CD14-positive monocyte (primary cell): ENCODE measurements at regions not wholly inside any gene's neighbourhood (a gene's known extent, or its start where the extent isn't known, plus 50 kb on each side); places are given as distances from the start of the nearest gene placed in this dataset.

Experiments
- DNase-seq, 3 donors: peaks; one replicate each; pipeline ENCODE4 v3.0.0-alpha.2; 2011 to 2022
- H2AFZ ChIP-seq: 2 replicates; pipeline ENCODE4 v1.6.0; 2012; ENCODE audit warnings: mild to moderate bottlenecking, low read depth, low read length, inconsistent platforms; ENCODE audit not compliant: insufficient read depth, poor library complexity, severe bottlenecking
- H3K27ac ChIP-seq, 2 donors: 1 replicate in 1 of 2; 2 replicates in 1 of 2; pipeline ENCODE4 v1.5.1; 2012 to 2013; ENCODE audit warnings: low read length in 2 of 2, control low read depth in 1 of 2, inconsistent platforms in 1 of 2, low read depth in 1 of 2, mild to moderate bottlenecking in 1 of 2
- H3K27me3 ChIP-seq, 2 donors: one replicate each; pipeline versions ENCODE4 v1.6.0 to v1.6.1; 2011 to 2013; ENCODE audit warnings: low read length in 2 of 2; ENCODE audit not compliant: control insufficient read depth in 2 of 2, insufficient read depth in 2 of 2
- H3K36me3 ChIP-seq, 2 donors: replicated peaks in 1 of 2; 1 replicate in 1 of 2; 2 replicates in 1 of 2; pipeline versions ENCODE4 v1.5.1 to v1.6.1; 2012 to 2013; ENCODE audit warnings: low read length in 2 of 2, control low read depth in 1 of 2, inconsistent platforms in 1 of 2, mild to moderate bottlenecking in 1 of 2; ENCODE audit not compliant: insufficient read depth in 2 of 2, control insufficient read depth in 1 of 2
- H3K4me1 ChIP-seq, 2 donors: 1 replicate in 1 of 2; 2 replicates in 1 of 2; pipeline versions ENCODE4 v1.5.1 to v1.6.1; 2012 to 2013; ENCODE audit warnings: low read length in 2 of 2, control low read depth in 1 of 2, inconsistent platforms in 1 of 2, mild to moderate bottlenecking in 1 of 2, moderate library complexity in 1 of 2; ENCODE audit not compliant: insufficient read depth in 2 of 2, control insufficient read depth in 1 of 2
- H3K4me2 ChIP-seq: replicated peaks from 2 replicates; pipeline ENCODE3; 2012; ENCODE audit warnings: low read length, moderate library complexity, mild to moderate bottlenecking; ENCODE audit not compliant: poor library complexity, severe bottlenecking; ENCODE audit errors: extremely low read depth
- H3K4me3 ChIP-seq, 3 experiments: fragments of 200-600 bp in 1 of 3; sonication (generic) in 1 of 3; replicated peaks in 1 of 3; 1 replicate in 2 of 3; 2 replicates in 1 of 3; pipeline ENCODE4 v1.5.1; 2011 to 2013; ENCODE audit warnings: low read length in 3 of 3, mild to moderate bottlenecking in 3 of 3, control low read depth in 2 of 3, low read depth in 2 of 3, inconsistent platforms in 1 of 3, moderate library complexity in 1 of 3
- H3K79me2 ChIP-seq: 2 replicates; pipeline ENCODE4 v1.6.0; 2012; ENCODE audit warnings: mild to moderate bottlenecking, control low read depth, inconsistent platforms, low read length, moderate library complexity; ENCODE audit not compliant: insufficient read depth
- H3K9ac ChIP-seq: 2 replicates; pipeline ENCODE4 v1.6.0; 2017; ENCODE audit warnings: low read length, mild to moderate bottlenecking; ENCODE audit not compliant: insufficient read depth, poor library complexity, severe bottlenecking
- H3K9me3 ChIP-seq, 2 donors: replicated peaks in 1 of 2; 1 replicate in 1 of 2; 2 replicates in 1 of 2; pipeline versions ENCODE4 v1.5.1 to v1.6.1; 2012 to 2013; ENCODE audit warnings: low read length in 2 of 2, control low read depth in 1 of 2; ENCODE audit not compliant: control insufficient read depth in 1 of 2, insufficient read depth in 1 of 2
- H4K20me1 ChIP-seq: 2 replicates; pipeline ENCODE4 v1.6.0; 2012; ENCODE audit warnings: mild to moderate bottlenecking, low read length, control low read depth, moderate library complexity; ENCODE audit not compliant: insufficient read depth
- H3K27ac Mint-ChIP-seq, 7 donors: one replicate each; pipeline ENCODE4 v1.8.0; 2020; ENCODE audit warnings: mild to moderate bottlenecking in 7 of 7, mixed read lengths in 7 of 7, moderate library complexity in 6 of 7, inconsistent platforms in 2 of 7
- H3K27me3 Mint-ChIP-seq, 3 donors: one replicate each; pipeline ENCODE4 v1.8.0; 2021 to 2022; ENCODE audit warnings: low read depth in 3 of 3, mild to moderate bottlenecking in 3 of 3, mixed read lengths in 3 of 3, moderate library complexity in 3 of 3, inconsistent platforms in 1 of 3
- H3K36me3 Mint-ChIP-seq, 2 donors: one replicate each; pipeline ENCODE4 v1.8.0; 2020; ENCODE audit warnings: mixed read lengths in 2 of 2, inconsistent platforms in 1 of 2, mild to moderate bottlenecking in 1 of 2
- H3K4me1 Mint-ChIP-seq: one replicate; pipeline ENCODE4 v1.8.0; 2020; ENCODE audit warnings: mild to moderate bottlenecking, mixed read lengths
- H3K4me3 Mint-ChIP-seq, 2 donors: one replicate each; pipeline ENCODE4 v1.8.0; 2020; ENCODE audit warnings: mild to moderate bottlenecking in 2 of 2, mixed read lengths in 2 of 2, moderate library complexity in 1 of 2
- H3K9me3 Mint-ChIP-seq, 7 donors: one replicate each; pipeline ENCODE4 v1.8.0; 2020 to 2022; ENCODE audit warnings: mixed read lengths in 7 of 7, mild to moderate bottlenecking in 6 of 7, moderate library complexity in 6 of 7, inconsistent platforms in 2 of 7
- CTCF ChIP-seq: fragments of 200-600 bp; IDR thresholded peaks from one replicate; pipeline ENCODE4 v1.8.0; 2022; ENCODE audit warnings: antibody characterized with exemption, mild to moderate bottlenecking
- WGBS: methylation state at CpG from one replicate; pipeline ENCODE4 v1.1.5; 2013; ENCODE audit warnings: missing lambda C conversion rate; ENCODE audit not compliant: insufficient coverage; 5-methylcytosine and 5-hydroxymethylcytosine counted together
- intact Hi-C, 2 donors: fragments of 100-400 bp; cut with micrococcal nuclease; formaldehyde crosslinking; loops; one replicate each; pipeline versions ENCODE4 v1.15.0 to v1.15.1; 2023

GRCh38 chr20:51269671-51270070, 246.8 kb upstream of the KCNG1 start:
- Histone ChIP-seq H3K36me3 (no peaks in the 10 kb centered on the region), H3K9me3 (peaks cover 12% of the 10 kb centered on the region in 2 donors), H3K27ac (no peak overlapping the region), H4K20me1 (no peaks in the 10 kb centered on the region), H3K79me2 (no peaks in the 10 kb centered on the region), H3K4me1 (no peaks in the 10 kb centered on the region), H2AFZ (no peak overlapping the region), H3K27me3 (no peaks in the 10 kb centered on the region), H3K9ac (no peak overlapping the region), H3K4me3 (no peak overlapping the region), H3K4me2 (no peak overlapping the region)
- no peak overlapping the region for H3K4me3 Mint-ChIP-seq
- H3K27me3 Mint-ChIP-seq, result peaks cover 2 to 11% (median 5%) of the 10 kb centered on the region in 3 donors
- no peak overlapping the region for H3K27ac Mint-ChIP-seq
- WGBS, result no CpG with 5 or more reads among the region's 4 CpGs
- DNase-seq, result no peak
- no peak for TF ChIP-seq CTCF
- no peaks in the 10 kb centered on the region for H3K36me3 Mint-ChIP-seq
- no peaks in the 10 kb centered on the region for H3K4me1 Mint-ChIP-seq
- peaks cover 4 to 29% (median 15%) of the 10 kb centered on the region in 7 donors for H3K9me3 Mint-ChIP-seq
- intact Hi-C loops, result no loop called here

- no peak for TF ChIP-seq CTCF
- Histone ChIP-seq H4K20me1 (no peaks in the 10 kb centered on the region), H3K4me1 (no peaks in the 10 kb centered on the region), H3K9ac (no peak overlapping the region), H3K27me3 (no peaks in the 10 kb centered on the region), H2AFZ (no peak overlapping the region), H3K36me3 (no peaks in the 10 kb centered on the region), H3K79me2 (no peaks in the 10 kb centered on the region), H3K4me3 (no peak overlapping the region), H3K27ac (no peak overlapping the region), H3K4me2 (no peak overlapping the region), H3K9me3 (peaks cover 12% of the 10 kb centered on the region in 2 donors)
- intact Hi-C loops, result no loop called here
- peaks cover 4 to 26% (median 15%) of the 10 kb centered on the region in 7 donors for H3K9me3 Mint-ChIP-seq
- no peak for DNase-seq
- no peak overlapping the region for H3K27ac Mint-ChIP-seq
- WGBS, result 93% methylated on average over 7 of the region's 7 CpGs
- H3K4me3 Mint-ChIP-seq, result no peak overlapping the region
- H3K4me1 Mint-ChIP-seq, result peaks cover 3% of the 10 kb centered on the region
- no peaks in the 10 kb centered on the region for H3K36me3 Mint-ChIP-seq
- peaks cover 0 to 5% (median 2%) of the 10 kb centered on the region in 3 donors for H3K27me3 Mint-ChIP-seq
These were observed 244.8 kb upstream of the KCNG1 start for GRCh38 chr20:51267679-51268078.
